Lower leg skin (tissue), 3 donors: ENCODE measurements at regions not wholly inside any gene's neighbourhood (a gene's known extent, or its start where the extent isn't known, plus 50 kb on each side); places are given as distances from the start of the nearest gene placed in this dataset.

ENCODE experiments used
- POLR2A ChIP-seq, 2 donors: fragments of 450-650 bp; IDR thresholded peaks; one replicate each; pipeline ENCODE4 v1.6.1; 2016 to 2017; ENCODE audit warnings: antibody characterized with exemption in 2 of 2, mild to moderate bottlenecking in 1 of 2, moderate library complexity in 1 of 2
- TF ChIP-seq, protein P1 (sequence below), 3 donors: fragments of 450-650 bp; IDR thresholded peaks; one replicate each; pipeline ENCODE4 v1.5.1; 2016; ENCODE audit warnings: antibody characterized with exemption in 3 of 3, mild to moderate bottlenecking in 3 of 3, moderate library complexity in 2 of 3

DNA sequence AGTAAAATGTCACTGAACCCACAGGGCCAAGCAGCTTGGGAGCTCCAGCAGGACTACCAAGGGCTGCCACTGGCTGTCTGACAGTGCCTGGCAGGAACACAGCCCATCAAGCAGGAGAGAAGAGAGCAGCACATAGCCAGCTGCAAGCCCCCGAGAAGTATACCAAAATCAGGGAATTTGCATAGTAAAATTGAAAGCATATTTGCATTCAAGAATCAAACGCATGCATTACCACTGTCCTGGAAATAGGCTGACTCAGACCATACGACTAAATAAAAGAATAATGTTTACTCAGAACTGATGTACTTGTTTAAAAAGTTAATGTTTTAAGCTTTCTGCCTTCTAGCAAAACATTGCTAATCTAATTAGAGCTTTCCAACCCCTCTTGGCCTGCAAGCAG is 298.1 kb downstream of the TFAP2B start:
- TF ChIP-seq, protein P1, sequence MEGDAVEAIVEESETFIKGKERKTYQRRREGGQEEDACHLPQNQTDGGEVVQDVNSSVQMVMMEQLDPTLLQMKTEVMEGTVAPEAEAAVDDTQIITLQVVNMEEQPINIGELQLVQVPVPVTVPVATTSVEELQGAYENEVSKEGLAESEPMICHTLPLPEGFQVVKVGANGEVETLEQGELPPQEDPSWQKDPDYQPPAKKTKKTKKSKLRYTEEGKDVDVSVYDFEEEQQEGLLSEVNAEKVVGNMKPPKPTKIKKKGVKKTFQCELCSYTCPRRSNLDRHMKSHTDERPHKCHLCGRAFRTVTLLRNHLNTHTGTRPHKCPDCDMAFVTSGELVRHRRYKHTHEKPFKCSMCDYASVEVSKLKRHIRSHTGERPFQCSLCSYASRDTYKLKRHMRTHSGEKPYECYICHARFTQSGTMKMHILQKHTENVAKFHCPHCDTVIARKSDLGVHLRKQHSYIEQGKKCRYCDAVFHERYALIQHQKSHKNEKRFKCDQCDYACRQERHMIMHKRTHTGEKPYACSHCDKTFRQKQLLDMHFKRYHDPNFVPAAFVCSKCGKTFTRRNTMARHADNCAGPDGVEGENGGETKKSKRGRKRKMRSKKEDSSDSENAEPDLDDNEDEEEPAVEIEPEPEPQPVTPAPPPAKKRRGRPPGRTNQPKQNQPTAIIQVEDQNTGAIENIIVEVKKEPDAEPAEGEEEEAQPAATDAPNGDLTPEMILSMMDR (IDR thresholded peaks at IDR 0.05): no peak
- no peak for TF ChIP-seq POLR2A (IDR thresholded peaks at IDR 0.05)
